K562 (cell line): ENCODE measurements at regions not wholly inside any gene's neighbourhood (a gene's known extent, or its start where the extent isn't known, plus 50 kb on each side); places are given as distances from the start of the nearest gene placed in this dataset.
A peak's percentile ranks its signal among the peaks of the same experiment; 100 is the strongest.

ENCODE experiments used
- ARHGAP35 ChIP-seq: fragments of 450-650 bp; IDR thresholded peaks from 2 replicates; pipeline ENCODE4 v1.6.1; 2018; ENCODE audit not compliant: partially characterized antibody
- CHAMP1 ChIP-seq: fragments of 450-650 bp; IDR thresholded peaks from 2 replicates; pipeline ENCODE4 v1.6.1; 2016; ENCODE audit warnings: mild to moderate bottlenecking
- CHD4 ChIP-seq: fragments of 200-600 bp; sonication (generic); IDR thresholded peaks from 3 replicates; pipeline ENCODE4 v1.6.1; 2012; ENCODE audit warnings: low read depth, mild to moderate bottlenecking, mixed read lengths, low read length, inconsistent platforms; ENCODE audit not compliant: insufficient read depth, insufficient replicate concordance, poor library complexity, severe bottlenecking
- DEAF1 ChIP-seq: fragments of 450-650 bp; formaldehyde crosslinking; IDR thresholded peaks from 2 replicates; pipeline ENCODE4 v1.4.0; 2020; ENCODE audit warnings: mild to moderate bottlenecking, moderate library complexity
- GABPB1 ChIP-seq: sonication (generic); formaldehyde crosslinking; IDR thresholded peaks from 2 replicates; pipeline ENCODE4 v1.8.0; 2022; ENCODE audit warnings: mild to moderate bottlenecking, missing genetic modification reagents
- GATAD2B ChIP-seq: fragments of 450-650 bp; IDR thresholded peaks from 2 replicates; pipeline ENCODE4 v1.6.1; 2017; ENCODE audit warnings: mild to moderate bottlenecking, borderline replicate concordance
- HOMEZ ChIP-seq: fragments of 250-450 bp; sonication (Bioruptor Pico); IDR thresholded peaks from 2 replicates; pipeline ENCODE4 v1.4.0; 2020; ENCODE audit warnings: mild to moderate bottlenecking, moderate library complexity
- JUNB ChIP-seq: fragments of 450-650 bp; formaldehyde crosslinking; conservative IDR thresholded peaks from 2 replicates; pipeline ENCODE4 v1.4.0; 2020; ENCODE audit warnings: mild to moderate bottlenecking
- MEIS2 ChIP-seq: fragments of 450-650 bp; IDR thresholded peaks from 2 replicates; pipeline ENCODE4 v1.6.1; 2014; ENCODE audit warnings: mild to moderate bottlenecking; ENCODE audit not compliant: partially characterized antibody
- RBM15 ChIP-seq: fragments of 200-400 bp; formaldehyde crosslinking; IDR thresholded peaks from 2 replicates; pipeline ENCODE4 v1.6.1; 2018; ENCODE audit warnings: mild to moderate bottlenecking, low read length, moderate library complexity; ENCODE audit not compliant: insufficient read depth
- RBM39 ChIP-seq: fragments of 200-400 bp; formaldehyde crosslinking; optimal IDR thresholded peaks from 2 replicates; pipeline ENCODE3; 2018; ENCODE audit warnings: low read depth, low read length
- RCOR1 ChIP-seq, 2 experiments: IDR thresholded peaks; 2 replicates each; pipeline ENCODE4 v1.6.1; 2012; ENCODE audit warnings: low read depth in 2 of 2, low read length in 2 of 2, borderline replicate concordance in 1 of 2, improper control_type of control experiment in 1 of 2
- SREBF1 ChIP-seq: fragments of 150-350 bp; IDR thresholded peaks from 2 replicates; pipeline ENCODE4 v1.6.1; 2014; ENCODE audit warnings: antibody characterized with exemption, low read depth, low read length, borderline replicate concordance
- TARDBP ChIP-seq: fragments of 450-650 bp; IDR thresholded peaks from 2 replicates; pipeline ENCODE4 v1.6.1; 2016
- UBTF ChIP-seq, 2 experiments: IDR thresholded peaks; 2 replicates each; pipeline ENCODE4 v1.6.1; 2012; ENCODE audit warnings: improper control_type of control experiment in 2 of 2, low read depth in 2 of 2, low read length in 2 of 2, borderline replicate concordance in 1 of 2
- ZNF184 ChIP-seq: sonication (generic); formaldehyde crosslinking; IDR thresholded peaks from 2 replicates; pipeline ENCODE4 v1.5.0; 2020; ENCODE audit warnings: missing genetic modification reagents
- ZNF316 ChIP-seq: fragments of 450-650 bp; IDR thresholded peaks from 2 replicates; pipeline ENCODE4 v1.6.1; 2016
- ZNF586 ChIP-seq: fragments of 450-650 bp; formaldehyde crosslinking; conservative IDR thresholded peaks from 2 replicates; pipeline ENCODE4 v1.4.0; 2020; ENCODE audit warnings: mild to moderate bottlenecking, moderate library complexity
- ZNF696 ChIP-seq: fragments of 250-450 bp; sonication (Bioruptor Pico); conservative IDR thresholded peaks from 2 replicates; pipeline ENCODE4 v1.4.0; 2020; ENCODE audit warnings: mild to moderate bottlenecking, moderate library complexity
- ZNF785 ChIP-seq: fragments of 250-450 bp; sonication (Bioruptor Pico); IDR thresholded peaks from 2 replicates; pipeline ENCODE4 v1.4.0; 2020; ENCODE audit warnings: mild to moderate bottlenecking

- no peak for TF ChIP-seq ZNF184 (CRISPR knock-in tag)
- no peak for TF ChIP-seq RBM15
- TF ChIP-seq CHAMP1, result no peak
- no peak for TF ChIP-seq ZNF696 (CRISPR knock-in tag)
- TF ChIP-seq HOMEZ (CRISPR knock-in tag), result no peak
- TF ChIP-seq JUNB, result no peak
- TF ChIP-seq GABPB1 (CRISPR knock-in tag), result 0 out of 2 replicates have a peak, but pooled peaks have one; percentile 12
- TF ChIP-seq ZNF316, result no peak
- TF ChIP-seq DEAF1 (CRISPR knock-in tag), result 0 out of 2 replicates have a peak, but pooled peaks have one; percentile 16
- no peak for TF ChIP-seq GATAD2B
- no peak for TF ChIP-seq TARDBP
- TF ChIP-seq MEIS2, result peak; percentile 43
- peak in 1 of 2 experiments; percentile 47; a peak in 1 of 4 replicates for TF ChIP-seq RCOR1 (IDR thresholded peaks at IDR 0.05; ENCODE audit: borderline replicate concordance in 1 of 2, low read depth in 2 of 2, low read length in 2 of 2)
- no peak for TF ChIP-seq ARHGAP35
- TF ChIP-seq SREBF1, result no peak
- no peak for TF ChIP-seq ZNF785
- TF ChIP-seq ZNF586 (CRISPR knock-in tag), result no peak
- no peak for TF ChIP-seq UBTF (IDR thresholded peaks at IDR 0.05; ENCODE audit: borderline replicate concordance in 1 of 2, low read depth in 2 of 2, low read length in 2 of 2)
- no peak for TF ChIP-seq RBM39
- no peak for TF ChIP-seq CHD4
Measured at GRCh38 chr1:108327534-108328466, 83.9 kb upstream of the NBPF4 start (continued).
